HL-60 (cell line): ENCODE measurements at regions not wholly inside any gene's neighbourhood (a gene's known extent, or its start where the extent isn't known, plus 50 kb on each side); places are given as distances from the start of the nearest gene placed in this dataset.

ENCODE experiments used
- CTCF ChIP-seq: IDR thresholded peaks from one replicate; pipeline ENCODE4 v1.5.1; 2011; ENCODE audit warnings: low read length, control low read depth, inconsistent platforms; ENCODE audit not compliant: insufficient read depth
- GABPA ChIP-seq: IDR thresholded peaks from 2 replicates; pipeline ENCODE4 v1.6.1; 2012; ENCODE audit warnings: low read depth
- POLR2AphosphoS5 ChIP-seq: IDR thresholded peaks from 2 replicates; pipeline ENCODE4 v1.6.1; 2012; ENCODE audit warnings: low read depth

- TF ChIP-seq CTCF (no peak), POLR2AphosphoS5 (no peak), GABPA (no peak)
Observed at GRCh38 chr6:132054525-132054924, 103.4 kb upstream of the CCN2 start.
